Trophoblast cell (in vitro differentiated cells and primary cell): ENCODE measurements at regions not wholly inside any gene's neighbourhood (a gene's known extent, or its start where the extent isn't known, plus 50 kb on each side); places are given as distances from the start of the nearest gene placed in this dataset.
A peak's percentile ranks its signal among the peaks of the same experiment; 100 is the strongest.

Experiments used
- DNase-seq, 2 donors: peaks; one replicate each; pipeline ENCODE4 v3.0.0-alpha.2; 2016
- H2AFZ ChIP-seq: 2 replicates; pipeline ENCODE4 v1.6.1; 2013; ENCODE audit warnings: low read length, moderate library complexity, mild to moderate bottlenecking; ENCODE audit not compliant: insufficient read depth, poor library complexity
- H2AK5ac ChIP-seq: 2 replicates; pipeline ENCODE4 v1.6.1; 2013; ENCODE audit warnings: mild to moderate bottlenecking, low read length
- H2BK120ac ChIP-seq: 2 replicates; pipeline ENCODE4 v1.6.1; 2013; ENCODE audit warnings: low read length, mild to moderate bottlenecking, moderate library complexity; ENCODE audit not compliant: insufficient read depth, poor library complexity
- H2BK12ac ChIP-seq: 2 replicates; pipeline ENCODE4 v1.6.1; 2013; ENCODE audit warnings: mild to moderate bottlenecking, low read length, moderate library complexity
- H2BK5ac ChIP-seq: 2 replicates; pipeline ENCODE4 v1.6.1; 2013; ENCODE audit warnings: low read length, low read depth, moderate library complexity, mild to moderate bottlenecking; ENCODE audit not compliant: poor library complexity
- H3K14ac ChIP-seq: 2 replicates; pipeline ENCODE4 v1.6.1; 2013; ENCODE audit warnings: mild to moderate bottlenecking, low read length
- H3K18ac ChIP-seq: 2 replicates; pipeline ENCODE4 v1.6.1; 2013; ENCODE audit warnings: mild to moderate bottlenecking, low read length
- H3K23ac ChIP-seq: 2 replicates; pipeline ENCODE4 v1.6.1; 2013; ENCODE audit warnings: low read length
- H3K27ac ChIP-seq: 2 replicates; pipeline ENCODE4 v1.5.1; 2013; ENCODE audit warnings: low read depth, mild to moderate bottlenecking, inconsistent platforms, low read length, moderate library complexity
- H3K27me3 ChIP-seq: 2 replicates; pipeline ENCODE4 v1.6.1; 2013; ENCODE audit warnings: inconsistent platforms, mild to moderate bottlenecking, low read length, moderate library complexity; ENCODE audit not compliant: insufficient read depth
- H3K36me3 ChIP-seq, 2 experiments: 1 replicate in 1 of 2; 2 replicates in 1 of 2; pipeline ENCODE4 v1.6.1; 2013; ENCODE audit warnings: low read length in 2 of 2, mild to moderate bottlenecking in 2 of 2, moderate library complexity in 1 of 2; ENCODE audit not compliant: insufficient read depth in 2 of 2, control insufficient read depth in 1 of 2
- H3K4ac ChIP-seq: 2 replicates; pipeline ENCODE4 v1.6.1; 2013; ENCODE audit warnings: low read depth, mild to moderate bottlenecking, low read length, moderate library complexity
- H3K4me1 ChIP-seq, 2 experiments: 1 replicate in 1 of 2; 2 replicates in 1 of 2; pipeline ENCODE4 v1.6.1; 2013; ENCODE audit warnings: low read length in 2 of 2, mild to moderate bottlenecking in 2 of 2, moderate library complexity in 1 of 2; ENCODE audit not compliant: insufficient read depth in 2 of 2, control insufficient read depth in 1 of 2
- H3K4me2 ChIP-seq: 2 replicates; pipeline ENCODE4 v1.6.1; 2013; ENCODE audit warnings: inconsistent platforms, mild to moderate bottlenecking, low read length, moderate library complexity
- H3K4me3 ChIP-seq: 2 replicates; pipeline ENCODE4 v1.5.1; 2013; ENCODE audit warnings: mild to moderate bottlenecking, low read depth, low read length, inconsistent platforms
- H3K79me1 ChIP-seq: one replicate; pipeline ENCODE4 v1.6.1; 2013; ENCODE audit warnings: low read length
- H3K79me2 ChIP-seq: 2 replicates; pipeline ENCODE4 v1.6.1; 2013; ENCODE audit warnings: low read length, mild to moderate bottlenecking; ENCODE audit not compliant: control insufficient read depth, insufficient read depth, poor library complexity
- H3K9ac ChIP-seq: 2 replicates; pipeline ENCODE4 v1.6.1; 2013; ENCODE audit warnings: mild to moderate bottlenecking, low read length
- H3K9me3 ChIP-seq: 2 replicates; pipeline ENCODE4 v1.6.1; 2013; ENCODE audit warnings: low read depth, mild to moderate bottlenecking, control low read depth, inconsistent platforms, low read length; ENCODE audit not compliant: insufficient read depth
- H4K12ac ChIP-seq: 2 replicates; pipeline ENCODE4 v1.6.1; 2013; ENCODE audit warnings: low read depth, mild to moderate bottlenecking, low read length, moderate library complexity
- H4K8ac ChIP-seq: 2 replicates; pipeline ENCODE4 v1.6.1; 2013; ENCODE audit warnings: low read depth, mild to moderate bottlenecking, low read length, moderate library complexity
- H4K91ac ChIP-seq: one replicate; pipeline ENCODE4 v1.6.1; 2013; ENCODE audit warnings: low read depth, mild to moderate bottlenecking, low read length, moderate library complexity
- WGBS: extraction: QIAGEN DNeasy Blood & Tissue Kit; methylation state at CpG from one replicate; pipeline ENCODE4 v1.1.7; 2013; ENCODE audit warnings: missing lambda C conversion rate; ENCODE audit not compliant: insufficient read length, insufficient coverage; ENCODE audit errors: extremely low coverage; 5-methylcytosine and 5-hydroxymethylcytosine counted together

GRCh38 chr2:43038696-43039094 is 187.7 kb downstream of the ZFP36L2 start:
- H3K23ac ChIP-seq: no peak overlapping the region
- peak overlapping the region; percentile 72 for H4K8ac ChIP-seq
- H3K9ac ChIP-seq: no peak overlapping the region
- H3K27me3 ChIP-seq: no peaks in the 10 kb centered on the region
- peak overlapping the region; percentile 98 for H2BK12ac ChIP-seq
- H3K79me2 ChIP-seq: peaks cover 13% of the 10 kb centered on the region
- no peak overlapping the region for H3K4me3 ChIP-seq
- peaks cover 35 to 45% of the 10 kb centered on the region in 2 experiments for H3K4me1 ChIP-seq
- H4K91ac ChIP-seq: peak overlapping the region; percentile 98
- peak overlapping the region; percentile 42 for H2AFZ ChIP-seq
- H3K9me3 ChIP-seq: peaks cover 2% of the 10 kb centered on the region
- peak; percentile 39 to 42 for DNase-seq
- peak overlapping the region; percentile 87 for H2BK5ac ChIP-seq
- WGBS: no CpG with 5 or more reads among the region's 12 CpGs
- H3K79me1 ChIP-seq: peaks cover 49% of the 10 kb centered on the region
- no peak overlapping the region for H4K12ac ChIP-seq
- H2BK120ac ChIP-seq: peak overlapping the region; percentile 87
- peak overlapping the region; percentile 77 for H3K27ac ChIP-seq
- H2AK5ac ChIP-seq: peak overlapping the region; percentile 77
- H3K4ac ChIP-seq: peak overlapping the region; percentile 49
- H3K18ac ChIP-seq: peak overlapping the region; percentile 84
- H3K36me3 ChIP-seq: peaks cover 0 to 3% of the 10 kb centered on the region in 2 experiments
- peak overlapping the region; percentile 96 for H3K14ac ChIP-seq
- H3K4me2 ChIP-seq: no peak overlapping the region

GRCh38 chr2:43038034-43038695 is 188.2 kb downstream of the ZFP36L2 start:
- Histone ChIP-seq H2BK120ac (peak overlapping the region; percentile 87), H3K79me1 (peaks cover 43% of the 10 kb centered on the region), H3K27me3 (no peaks in the 10 kb centered on the region), H3K4me2 (no peak overlapping the region), H2BK12ac (no peak overlapping the region), H4K91ac (no peak overlapping the region), H2AFZ (no peak overlapping the region), H3K79me2 (peaks cover 13% of the 10 kb centered on the region), H2BK5ac (no peak overlapping the region), H3K14ac (no peak overlapping the region), H3K23ac (no peak overlapping the region), H3K18ac (no peak overlapping the region), H3K9me3 (peaks cover 2% of the 10 kb centered on the region), H4K12ac (no peak overlapping the region), H3K36me3 (peaks cover 0 to 3% of the 10 kb centered on the region in 2 experiments), H3K9ac (no peak overlapping the region), H2AK5ac (no peak overlapping the region), H4K8ac (no peak overlapping the region), H3K4me3 (no peak overlapping the region), H3K4me1 (peaks cover 35 to 39% of the 10 kb centered on the region in 2 experiments), H3K4ac (no peak overlapping the region), H3K27ac (peak overlapping the region; percentile 77)
- WGBS: no CpG with 5 or more reads among the region's 9 CpGs
- DNase-seq: peak; percentile 83 to 90

GRCh38 chr2:43035922-43036321 is 190.5 kb downstream of the ZFP36L2 start:
- no peak overlapping the region for H4K91ac ChIP-seq
- no peak overlapping the region for H2AK5ac ChIP-seq
- no peak overlapping the region for H4K8ac ChIP-seq
- no peaks in the 10 kb centered on the region for H3K27me3 ChIP-seq
- no peak overlapping the region for H2BK12ac ChIP-seq
- H2AFZ ChIP-seq: no peak overlapping the region
- no peak overlapping the region for H2BK120ac ChIP-seq
- no peak for DNase-seq
- H2BK5ac ChIP-seq: no peak overlapping the region
- H3K4me2 ChIP-seq: no peak overlapping the region
- no peak overlapping the region for H3K14ac ChIP-seq
- no peak overlapping the region for H3K27ac ChIP-seq
- H3K18ac ChIP-seq: no peak overlapping the region
- no peak overlapping the region for H3K23ac ChIP-seq
- peaks cover 7% of the 10 kb centered on the region for H3K79me2 ChIP-seq
- no peak overlapping the region for H3K4me3 ChIP-seq
- no peak overlapping the region for H3K9ac ChIP-seq
- H4K12ac ChIP-seq: no peak overlapping the region
- H3K4me1 ChIP-seq: peaks cover 23 to 35% of the 10 kb centered on the region in 2 experiments
- H3K79me1 ChIP-seq: peaks cover 34% of the 10 kb centered on the region
- peaks cover 0 to 3% of the 10 kb centered on the region in 2 experiments for H3K36me3 ChIP-seq
- H3K4ac ChIP-seq: no peak overlapping the region
- no CpG with 5 or more reads among the region's 4 CpGs for WGBS
- H3K9me3 ChIP-seq: no peaks in the 10 kb centered on the region

GRCh38 chr2:43034921-43035320 is 191.5 kb downstream of the ZFP36L2 start:
- Histone ChIP-seq H4K91ac (no peak overlapping the region), H3K36me3 (peaks cover 0 to 3% of the 10 kb centered on the region in 2 experiments), H3K79me1 (peaks cover 28% of the 10 kb centered on the region), H2AFZ (no peak overlapping the region), H2AK5ac (no peak overlapping the region), H3K14ac (no peak overlapping the region), H2BK12ac (no peak overlapping the region), H3K23ac (no peak overlapping the region), H3K18ac (no peak overlapping the region), H3K4me1 (peaks cover 19 to 28% of the 10 kb centered on the region in 2 experiments), H4K12ac (no peak overlapping the region), H3K4me3 (no peak overlapping the region), H3K27me3 (no peaks in the 10 kb centered on the region), H3K27ac (no peak overlapping the region), H2BK5ac (no peak overlapping the region), H2BK120ac (no peak overlapping the region), H3K9ac (no peak overlapping the region), H3K9me3 (no peaks in the 10 kb centered on the region), H4K8ac (no peak overlapping the region), H3K4me2 (no peak overlapping the region), H3K4ac (no peak overlapping the region), H3K79me2 (peaks cover 7% of the 10 kb centered on the region)
- DNase-seq: no peak
- WGBS: no CpG with 5 or more reads among the region's 7 CpGs
